HepG2 (cell line): ENCODE measurements at regions not wholly inside any gene's neighbourhood (a gene's known extent, or its start where the extent isn't known, plus 50 kb on each side); places are given as distances from the start of the nearest gene placed in this dataset.

ENCODE experiments used
- ATAC-seq: fragments of 200-7000 bp; cut with Tn5 transposase; 3 replicates; pipeline ENCODE4 v1.9.1; 2020; ENCODE audit warnings: mild to moderate bottlenecking, moderate library complexity
- BruUV-seq: library from RNA; stranded (reverse); fragments of 400-500 nt; replicated peaks from 2 replicates; lab custom pipeline; 2021; lab: Mats Ljungman, UMichigan
- CTCF ChIA-PET: fragments of 300-600 bp; formaldehyde crosslinking; extraction: SDS; loops from one replicate; lab custom pipeline; 2021; ENCODE audit warnings: low total read pairs, inconsistent platforms, low intra/inter-chr PET ratio; lab: Yijun Ruan, JAX
- POLR2A ChIA-PET: fragments of 350-600 bp; sonication (Branson Sonifier 250); formaldehyde crosslinking; loops from one replicate; lab custom pipeline; 2020; ENCODE audit warnings: antibody characterized with exemption, inconsistent platforms; lab: Yijun Ruan, JAX
- DNase-seq: peaks from one replicate; pipeline ENCODE4 v3.0.0-alpha.2; 2015; ENCODE audit warnings: low spot score
- FAIRE-seq: peaks from 3 replicates; lab custom pipeline; 2011; peaks lifted over from hg19 to GRCh38; lab: Jason Lieb, UNC
- H2AFZ ChIP-seq: one replicate; pipeline ENCODE4 v1.6.1; 2011; ENCODE audit warnings: low read length, inconsistent platforms
- H3K27ac ChIP-seq: fragments of 300-600 bp; 3 replicates; pipeline ENCODE4 v1.8.0; 2011; ENCODE audit warnings: mixed run types, mild to moderate bottlenecking, mixed read lengths, low read length, inconsistent platforms; ENCODE audit not compliant: insufficient read depth; ENCODE audit errors: extremely low read length
- H3K27me3 ChIP-seq, 2 experiments: fragments of 200-600 bp in 1 of 2; 2 replicates in 1 of 2; 3 replicates in 1 of 2; pipeline versions ENCODE4 v1.6.0 to v1.8.0; 2011; ENCODE audit warnings: low read length in 2 of 2, mild to moderate bottlenecking in 2 of 2, moderate library complexity in 2 of 2, inconsistent platforms in 1 of 2; ENCODE audit not compliant: insufficient read depth in 2 of 2, control insufficient read depth in 1 of 2
- H3K36me3 ChIP-seq, 2 experiments: fragments of 200-600 bp in 1 of 2; replicated peaks in 1 of 2; 2 replicates in 1 of 2; 3 replicates in 1 of 2; pipeline versions ENCODE4 v1.5.1 to v1.8.0; 2011; ENCODE audit warnings: low read length in 2 of 2, inconsistent platforms in 1 of 2; ENCODE audit not compliant: insufficient read depth in 2 of 2, control insufficient read depth in 1 of 2
- H3K4me1 ChIP-seq: 2 replicates; pipeline ENCODE4 v1.5.1; 2012; ENCODE audit warnings: low read length, inconsistent platforms; ENCODE audit not compliant: insufficient read depth
- H3K4me2 ChIP-seq: 2 replicates; pipeline ENCODE4 v1.6.0; 2011; ENCODE audit warnings: low read depth, low read length, inconsistent platforms
- H3K4me3 ChIP-seq, 3 experiments: fragments of 200-600 bp in 1 of 3; sonication (generic), shearing (Covaris generic) in 1 of 3; replicated peaks in 1 of 3; 2 replicates each; pipeline ENCODE4 v1.5.1; 2011 to 2016; ENCODE audit warnings: low read length in 3 of 3, inconsistent platforms in 2 of 3, low read depth in 2 of 3, mild to moderate bottlenecking in 2 of 3, control low read depth in 1 of 3, mixed read lengths in 1 of 3; ENCODE audit not compliant: insufficient read depth in 1 of 3
- H3K79me2 ChIP-seq: one replicate; pipeline ENCODE4 v1.6.1; 2011; ENCODE audit warnings: low read length, inconsistent platforms; ENCODE audit not compliant: insufficient read depth
- H3K9ac ChIP-seq: 2 replicates; pipeline ENCODE4 v1.6.0; 2011; ENCODE audit warnings: mild to moderate bottlenecking, low read depth, low read length, inconsistent platforms; ENCODE audit not compliant: insufficient read depth
- H3K9me3 ChIP-seq: 2 replicates; pipeline ENCODE4 v1.5.1; 2012; ENCODE audit warnings: mild to moderate bottlenecking, low read length
- H4K20me1 ChIP-seq: 2 replicates; pipeline ENCODE4 v1.6.0; 2011; ENCODE audit warnings: inconsistent platforms, mild to moderate bottlenecking, low read length, moderate library complexity; ENCODE audit not compliant: insufficient read depth
- HOXD1 ChIP-seq: sonication (generic); formaldehyde crosslinking; IDR thresholded peaks from 2 replicates; pipeline ENCODE4 v1.5.0; 2020; ENCODE audit warnings: missing genetic modification reagents
- KDM4B ChIP-seq: sonication (generic); formaldehyde crosslinking; IDR thresholded peaks from 2 replicates; pipeline ENCODE4 v1.4.0; 2020; ENCODE audit warnings: missing genetic modification reagents
- RAD51 ChIP-seq: fragments of 450-650 bp; IDR thresholded peaks from 2 replicates; pipeline ENCODE4 v1.6.1; 2016; ENCODE audit warnings: borderline replicate concordance
- SP4 ChIP-seq: sonication (generic); formaldehyde crosslinking; IDR thresholded peaks from 2 replicates; pipeline ENCODE4 v1.8.1; 2023; ENCODE audit warnings: mild to moderate bottlenecking, missing genetic modification reagents
- XBP1 ChIP-seq: sonication (generic); formaldehyde crosslinking; IDR thresholded peaks from 2 replicates; pipeline ENCODE4 v1.5.0; 2020; ENCODE audit warnings: missing genetic modification reagents
- ZBTB8A ChIP-seq: sonication (generic); formaldehyde crosslinking; IDR thresholded peaks from 2 replicates; pipeline ENCODE4 v1.4.0; 2020; ENCODE audit warnings: mild to moderate bottlenecking, low read depth, missing genetic modification reagents, borderline replicate concordance
- ZNF12 ChIP-seq: sonication (generic); formaldehyde crosslinking; IDR thresholded peaks from 2 replicates; pipeline ENCODE4 v1.5.0; 2020; ENCODE audit warnings: missing genetic modification reagents
- ZNF878 ChIP-seq: sonication (generic); formaldehyde crosslinking; IDR thresholded peaks from 2 replicates; pipeline ENCODE4 v1.8.1; 2023; ENCODE audit warnings: mild to moderate bottlenecking, missing genetic modification reagents, moderate library complexity
- WGBS: methylation state at CpG from one replicate; pipeline ENCODE4 v1.1.6; 2017; ENCODE audit warnings: low lambda C conversion rate; 5-methylcytosine and 5-hydroxymethylcytosine counted together
- in situ Hi-C: cut with HindIII; loops from 2 replicates; pipeline ENCODE4 v1.10.0; 2017; ENCODE audit warnings: low pct_unique_long_range_greater_than_20kb; ENCODE audit not compliant: extremely low pct_ligation_motif_present
- intact Hi-C: fragments of 100-400 bp; cut with micrococcal nuclease; formaldehyde crosslinking; loops from one replicate; pipeline ENCODE4 v1.10.0; 2022; ENCODE audit not compliant: unreplicated experiment
- TF ChIP-seq, protein P1 (sequence below): sonication (generic); formaldehyde crosslinking; IDR thresholded peaks from 2 replicates; pipeline ENCODE4 v1.5.1; 2020; ENCODE audit warnings: mild to moderate bottlenecking, missing genetic modification reagents, borderline replicate concordance
- TF ChIP-seq, protein P2 (sequence below): sonication (generic); formaldehyde crosslinking; IDR thresholded peaks from 2 replicates; pipeline ENCODE4 v1.4.0; 2020; ENCODE audit warnings: mild to moderate bottlenecking, missing genetic modification reagents
- TF ChIP-seq, protein P3 (sequence below): sonication (generic); formaldehyde crosslinking; IDR thresholded peaks from 2 replicates; pipeline ENCODE4 v1.9.0; 2021; ENCODE audit warnings: missing genetic modification reagents, borderline replicate concordance
- TF ChIP-seq, protein P4 (sequence below): sonication (generic); formaldehyde crosslinking; IDR thresholded peaks from 2 replicates; pipeline ENCODE4 v1.8.0; 2023; ENCODE audit warnings: mild to moderate bottlenecking, missing genetic modification reagents
- TF ChIP-seq, protein P5 (sequence below): sonication (generic); formaldehyde crosslinking; IDR thresholded peaks from 2 replicates; pipeline ENCODE4 v1.9.0; 2022; ENCODE audit warnings: missing genetic modification reagents, mild to moderate bottlenecking, borderline replicate concordance
- TF ChIP-seq, protein P6 (sequence below): sonication (generic); formaldehyde crosslinking; IDR thresholded peaks from 2 replicates; pipeline ENCODE4 v1.4.0; 2020; ENCODE audit warnings: missing genetic modification reagents

DNA sequence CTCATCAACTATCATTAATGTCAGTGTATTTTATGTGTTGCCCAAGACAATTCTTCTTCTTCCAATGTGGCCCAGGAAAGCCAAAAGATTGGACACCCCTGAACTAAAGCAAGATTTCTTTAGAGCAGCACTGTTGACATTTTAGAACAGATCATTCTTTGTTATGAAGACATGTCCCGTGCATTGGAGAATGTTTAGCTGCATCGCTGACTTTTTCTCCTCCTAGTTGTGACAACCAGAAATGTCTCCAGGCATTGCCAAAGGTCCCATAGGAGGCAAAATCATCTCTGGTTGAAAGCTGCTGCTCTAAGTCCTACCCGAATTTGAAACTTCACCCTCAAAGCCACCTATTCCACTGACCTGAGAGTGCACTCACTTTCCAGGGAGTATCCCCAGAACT lies 62.7 kb upstream of the IRX6 start:
- ChIA-PET CTCF (no interaction called here), POLR2A (no interaction called here)
- Histone ChIP-seq H4K20me1 (no peaks in the 10 kb centered on the region), H3K27ac (no peak overlapping the region), H3K79me2 (no peaks in the 10 kb centered on the region), H3K4me3 (no peak overlapping the region), H3K36me3 (no peaks in the 10 kb centered on the region), H3K27me3 (no peaks in the 10 kb centered on the region; a peak in 1 of 5 replicates), H3K9ac (no peak overlapping the region), H2AFZ (no peak overlapping the region), H3K4me1 (no peaks in the 10 kb centered on the region), H3K4me2 (no peak overlapping the region), H3K9me3 (no peaks in the 10 kb centered on the region)
- in situ Hi-C loops (loop anchor here (25.0 kb wide), 1 partner anchor 1324 kb away; no protein-coding TSS in a partner anchor), intact Hi-C loops (no loop called here)
- ATAC-seq (no peak), DNase-seq (no peak), FAIRE-seq (no peak)
- no TSS peak for BruUV-seq
- WGBS, result 0% methylated on average over 3 of the region's 3 CpGs
- TF ChIP-seq ZNF12 (CRISPR knock-in tag) (no peak), ZBTB8A (CRISPR knock-in tag) (no peak), RAD51 (no peak), ZNF878 (CRISPR knock-in tag) (no peak), HOXD1 (CRISPR knock-in tag) (no peak), SP4 (CRISPR knock-in tag) (no peak), XBP1 (no peak), KDM4B (no peak)
- TF ChIP-seq, protein P1, sequence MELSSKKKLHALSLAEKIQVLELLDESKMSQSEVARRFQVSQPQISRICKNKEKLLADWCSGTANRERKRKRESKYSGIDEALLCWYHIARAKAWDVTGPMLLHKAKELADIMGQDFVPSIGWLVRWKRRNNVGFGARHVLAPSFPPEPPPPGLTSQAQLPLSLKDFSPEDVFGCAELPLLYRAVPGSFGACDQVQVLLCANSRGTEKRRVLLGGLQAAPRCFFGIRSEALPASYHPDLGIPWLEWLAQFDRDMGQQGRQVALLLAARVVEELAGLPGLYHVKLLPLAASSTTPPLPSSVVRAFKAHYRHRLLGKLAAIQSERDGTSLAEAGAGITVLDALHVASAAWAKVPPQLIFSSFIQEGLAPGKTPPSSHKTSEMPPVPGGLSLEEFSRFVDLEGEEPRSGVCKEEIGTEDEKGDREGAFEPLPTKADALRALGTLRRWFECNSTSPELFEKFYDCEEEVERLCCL, result no peak
- TF ChIP-seq, protein P2, sequence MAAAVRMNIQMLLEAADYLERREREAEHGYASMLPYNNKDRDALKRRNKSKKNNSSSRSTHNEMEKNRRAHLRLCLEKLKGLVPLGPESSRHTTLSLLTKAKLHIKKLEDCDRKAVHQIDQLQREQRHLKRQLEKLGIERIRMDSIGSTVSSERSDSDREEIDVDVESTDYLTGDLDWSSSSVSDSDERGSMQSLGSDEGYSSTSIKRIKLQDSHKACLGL (CRISPR knock-in tag), result no peak
- TF ChIP-seq, protein P3, sequence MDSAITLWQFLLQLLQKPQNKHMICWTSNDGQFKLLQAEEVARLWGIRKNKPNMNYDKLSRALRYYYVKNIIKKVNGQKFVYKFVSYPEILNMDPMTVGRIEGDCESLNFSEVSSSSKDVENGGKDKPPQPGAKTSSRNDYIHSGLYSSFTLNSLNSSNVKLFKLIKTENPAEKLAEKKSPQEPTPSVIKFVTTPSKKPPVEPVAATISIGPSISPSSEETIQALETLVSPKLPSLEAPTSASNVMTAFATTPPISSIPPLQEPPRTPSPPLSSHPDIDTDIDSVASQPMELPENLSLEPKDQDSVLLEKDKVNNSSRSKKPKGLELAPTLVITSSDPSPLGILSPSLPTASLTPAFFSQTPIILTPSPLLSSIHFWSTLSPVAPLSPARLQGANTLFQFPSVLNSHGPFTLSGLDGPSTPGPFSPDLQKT (CRISPR knock-in tag), result no peak
- TF ChIP-seq, protein P4, sequence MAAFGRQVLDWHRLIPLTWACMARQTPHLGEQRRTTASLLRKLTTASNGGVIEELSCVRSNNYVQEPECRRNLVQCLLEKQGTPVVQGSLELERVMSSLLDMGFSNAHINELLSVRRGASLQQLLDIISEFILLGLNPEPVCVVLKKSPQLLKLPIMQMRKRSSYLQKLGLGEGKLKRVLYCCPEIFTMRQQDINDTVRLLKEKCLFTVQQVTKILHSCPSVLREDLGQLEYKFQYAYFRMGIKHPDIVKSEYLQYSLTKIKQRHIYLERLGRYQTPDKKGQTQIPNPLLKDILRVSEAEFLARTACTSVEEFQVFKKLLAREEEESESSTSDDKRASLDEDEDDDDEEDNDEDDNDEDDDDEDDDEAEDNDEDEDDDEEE, result no peak
- TF ChIP-seq, protein P5, sequence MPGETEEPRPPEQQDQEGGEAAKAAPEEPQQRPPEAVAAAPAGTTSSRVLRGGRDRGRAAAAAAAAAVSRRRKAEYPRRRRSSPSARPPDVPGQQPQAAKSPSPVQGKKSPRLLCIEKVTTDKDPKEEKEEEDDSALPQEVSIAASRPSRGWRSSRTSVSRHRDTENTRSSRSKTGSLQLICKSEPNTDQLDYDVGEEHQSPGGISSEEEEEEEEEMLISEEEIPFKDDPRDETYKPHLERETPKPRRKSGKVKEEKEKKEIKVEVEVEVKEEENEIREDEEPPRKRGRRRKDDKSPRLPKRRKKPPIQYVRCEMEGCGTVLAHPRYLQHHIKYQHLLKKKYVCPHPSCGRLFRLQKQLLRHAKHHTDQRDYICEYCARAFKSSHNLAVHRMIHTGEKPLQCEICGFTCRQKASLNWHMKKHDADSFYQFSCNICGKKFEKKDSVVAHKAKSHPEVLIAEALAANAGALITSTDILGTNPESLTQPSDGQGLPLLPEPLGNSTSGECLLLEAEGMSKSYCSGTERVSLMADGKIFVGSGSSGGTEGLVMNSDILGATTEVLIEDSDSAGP, result no peak
- TF ChIP-seq, protein P6, sequence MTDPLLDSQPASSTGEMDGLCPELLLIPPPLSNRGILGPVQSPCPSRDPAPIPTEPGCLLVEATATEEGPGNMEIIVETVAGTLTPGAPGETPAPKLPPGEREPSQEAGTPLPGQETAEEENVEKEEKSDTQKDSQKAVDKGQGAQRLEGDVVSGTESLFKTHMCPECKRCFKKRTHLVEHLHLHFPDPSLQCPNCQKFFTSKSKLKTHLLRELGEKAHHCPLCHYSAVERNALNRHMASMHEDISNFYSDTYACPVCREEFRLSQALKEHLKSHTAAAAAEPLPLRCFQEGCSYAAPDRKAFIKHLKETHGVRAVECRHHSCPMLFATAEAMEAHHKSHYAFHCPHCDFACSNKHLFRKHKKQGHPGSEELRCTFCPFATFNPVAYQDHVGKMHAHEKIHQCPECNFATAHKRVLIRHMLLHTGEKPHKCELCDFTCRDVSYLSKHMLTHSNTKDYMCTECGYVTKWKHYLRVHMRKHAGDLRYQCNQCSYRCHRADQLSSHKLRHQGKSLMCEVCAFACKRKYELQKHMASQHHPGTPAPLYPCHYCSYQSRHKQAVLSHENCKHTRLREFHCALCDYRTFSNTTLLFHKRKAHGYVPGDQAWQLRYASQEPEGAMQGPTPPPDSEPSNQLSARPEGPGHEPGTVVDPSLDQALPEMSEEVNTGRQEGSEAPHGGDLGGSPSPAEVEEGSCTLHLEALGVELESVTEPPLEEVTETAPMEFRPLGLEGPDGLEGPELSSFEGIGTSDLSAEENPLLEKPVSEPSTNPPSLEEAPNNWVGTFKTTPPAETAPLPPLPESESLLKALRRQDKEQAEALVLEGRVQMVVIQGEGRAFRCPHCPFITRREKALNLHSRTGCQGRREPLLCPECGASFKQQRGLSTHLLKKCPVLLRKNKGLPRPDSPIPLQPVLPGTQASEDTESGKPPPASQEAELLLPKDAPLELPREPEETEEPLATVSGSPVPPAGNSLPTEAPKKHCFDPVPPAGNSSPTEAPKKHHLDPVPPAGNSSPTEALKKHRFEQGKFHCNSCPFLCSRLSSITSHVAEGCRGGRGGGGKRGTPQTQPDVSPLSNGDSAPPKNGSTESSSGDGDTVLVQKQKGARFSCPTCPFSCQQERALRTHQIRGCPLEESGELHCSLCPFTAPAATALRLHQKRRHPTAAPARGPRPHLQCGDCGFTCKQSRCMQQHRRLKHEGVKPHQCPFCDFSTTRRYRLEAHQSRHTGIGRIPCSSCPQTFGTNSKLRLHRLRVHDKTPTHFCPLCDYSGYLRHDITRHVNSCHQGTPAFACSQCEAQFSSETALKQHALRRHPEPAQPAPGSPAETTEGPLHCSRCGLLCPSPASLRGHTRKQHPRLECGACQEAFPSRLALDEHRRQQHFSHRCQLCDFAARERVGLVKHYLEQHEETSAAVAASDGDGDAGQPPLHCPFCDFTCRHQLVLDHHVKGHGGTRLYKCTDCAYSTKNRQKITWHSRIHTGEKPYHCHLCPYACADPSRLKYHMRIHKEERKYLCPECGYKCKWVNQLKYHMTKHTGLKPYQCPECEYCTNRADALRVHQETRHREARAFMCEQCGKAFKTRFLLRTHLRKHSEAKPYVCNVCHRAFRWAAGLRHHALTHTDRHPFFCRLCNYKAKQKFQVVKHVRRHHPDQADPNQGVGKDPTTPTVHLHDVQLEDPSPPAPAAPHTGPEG, result no peak
